Epithelial cell of proximal tubule (primary cell): ENCODE measurements at regions not wholly inside any gene's neighbourhood (a gene's known extent, or its start where the extent isn't known, plus 50 kb on each side); places are given as distances from the start of the nearest gene placed in this dataset.

Source experiments
- DNase-seq: peaks from one replicate; pipeline ENCODE4 v3.0.0-alpha.2; 2011; ENCODE audit warnings: low read depth
- H3K4me3 ChIP-seq: 2 replicates; pipeline ENCODE4 v1.5.1; 2011; ENCODE audit warnings: low read depth, mild to moderate bottlenecking, low read length
- TF ChIP-seq, protein P1 (sequence below): conservative IDR thresholded peaks from 2 replicates; pipeline ENCODE4 v1.5.1; 2012; ENCODE audit warnings: low read depth, mild to moderate bottlenecking, low read length

DNA sequence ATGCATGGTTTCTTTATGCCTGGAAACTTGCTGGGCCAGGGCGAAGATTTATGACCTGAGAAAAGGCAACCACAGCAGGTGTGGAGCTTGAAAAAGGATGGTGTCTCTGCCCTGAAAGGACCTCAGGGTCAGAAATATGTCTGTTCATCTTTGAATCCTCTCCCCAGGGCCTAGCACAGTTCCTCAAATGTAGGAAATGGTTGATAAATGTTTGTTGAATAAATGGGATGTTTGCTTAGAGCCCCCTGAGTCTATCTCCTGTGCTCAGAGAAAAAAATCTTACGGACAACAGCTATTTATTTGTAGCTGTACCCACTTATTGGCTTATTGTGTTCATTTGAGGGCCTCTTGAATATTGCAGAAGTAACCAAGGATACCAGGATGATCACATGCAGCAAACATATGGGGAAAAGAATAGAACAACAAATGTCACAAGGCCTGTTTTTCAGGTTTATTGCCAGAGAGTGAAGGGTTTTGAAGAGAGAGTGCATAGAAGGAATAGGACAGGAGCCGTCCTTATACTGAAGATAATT is 114.5 kb downstream of the KLF5 start:
- DNase-seq: no peak
- TF ChIP-seq, protein P1, sequence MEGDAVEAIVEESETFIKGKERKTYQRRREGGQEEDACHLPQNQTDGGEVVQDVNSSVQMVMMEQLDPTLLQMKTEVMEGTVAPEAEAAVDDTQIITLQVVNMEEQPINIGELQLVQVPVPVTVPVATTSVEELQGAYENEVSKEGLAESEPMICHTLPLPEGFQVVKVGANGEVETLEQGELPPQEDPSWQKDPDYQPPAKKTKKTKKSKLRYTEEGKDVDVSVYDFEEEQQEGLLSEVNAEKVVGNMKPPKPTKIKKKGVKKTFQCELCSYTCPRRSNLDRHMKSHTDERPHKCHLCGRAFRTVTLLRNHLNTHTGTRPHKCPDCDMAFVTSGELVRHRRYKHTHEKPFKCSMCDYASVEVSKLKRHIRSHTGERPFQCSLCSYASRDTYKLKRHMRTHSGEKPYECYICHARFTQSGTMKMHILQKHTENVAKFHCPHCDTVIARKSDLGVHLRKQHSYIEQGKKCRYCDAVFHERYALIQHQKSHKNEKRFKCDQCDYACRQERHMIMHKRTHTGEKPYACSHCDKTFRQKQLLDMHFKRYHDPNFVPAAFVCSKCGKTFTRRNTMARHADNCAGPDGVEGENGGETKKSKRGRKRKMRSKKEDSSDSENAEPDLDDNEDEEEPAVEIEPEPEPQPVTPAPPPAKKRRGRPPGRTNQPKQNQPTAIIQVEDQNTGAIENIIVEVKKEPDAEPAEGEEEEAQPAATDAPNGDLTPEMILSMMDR: no peak
- H3K4me3 ChIP-seq: no peak overlapping the region

DNA sequence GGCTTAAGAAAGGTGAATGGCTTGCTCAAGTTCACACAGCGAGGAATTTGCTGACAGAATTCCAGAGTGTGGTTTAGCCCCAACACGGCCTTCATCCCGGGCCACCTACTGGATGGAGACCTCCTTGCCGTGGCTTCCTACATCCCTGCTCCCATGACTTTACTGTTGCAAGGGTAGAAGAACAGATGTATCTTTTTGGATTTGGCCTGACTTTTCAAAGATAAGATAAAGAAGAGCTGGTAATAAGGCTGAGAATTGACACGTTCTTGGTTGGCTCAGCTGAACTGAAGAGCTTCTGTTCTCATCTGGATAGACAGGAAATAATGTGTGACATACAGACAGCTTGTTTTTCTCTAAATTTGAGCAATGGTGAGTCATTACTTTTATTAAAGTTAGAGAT is 113.1 kb downstream of the KLF5 start:
- H3K4me3 ChIP-seq: no peak overlapping the region
- TF ChIP-seq, protein P1: peak; percentile 39
- no peak for DNase-seq

DNA sequence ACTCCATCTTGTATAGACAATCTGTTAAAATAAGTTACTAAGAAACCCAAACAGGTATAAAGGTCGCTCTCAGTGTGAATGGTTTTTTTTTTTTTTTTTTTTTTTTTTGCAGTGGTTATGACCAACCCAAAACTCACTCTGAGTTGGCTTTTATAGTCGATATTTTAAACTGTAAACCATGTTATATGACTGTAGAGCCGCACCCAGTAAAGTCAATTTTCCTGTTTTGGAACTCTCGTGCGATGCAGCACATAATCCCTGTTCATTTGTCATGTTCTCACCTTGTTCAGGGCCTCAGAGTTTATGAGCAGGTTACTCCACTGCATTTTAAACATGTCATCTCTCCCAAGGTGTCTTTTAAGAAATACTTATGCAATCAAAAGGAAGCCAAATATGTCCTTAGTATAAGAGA is 112.5 kb downstream of the KLF5 start:
- no peak overlapping the region for H3K4me3 ChIP-seq
- TF ChIP-seq, protein P1: no peak
- DNase-seq: no peak

DNA sequence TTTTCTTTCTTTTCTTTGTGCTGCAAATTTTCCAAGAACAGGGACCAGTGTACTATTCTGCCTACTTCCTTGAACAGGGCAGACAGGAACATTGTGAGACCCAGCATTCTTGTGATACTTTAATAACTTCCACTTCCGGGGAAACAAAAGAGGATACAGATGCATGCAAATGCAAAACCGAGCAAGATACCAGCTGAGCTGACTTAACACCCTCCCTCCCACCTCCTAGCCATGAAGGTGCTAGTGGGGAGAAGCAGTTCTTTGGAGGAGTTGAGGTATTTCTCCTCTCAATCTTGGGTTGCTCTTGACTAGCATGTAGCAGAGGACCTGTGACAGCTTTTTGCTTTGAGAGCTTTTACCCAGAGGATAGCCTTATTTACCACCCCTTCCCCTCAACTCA is 111.2 kb downstream of the KLF5 start:
- no peak for DNase-seq
- TF ChIP-seq, protein P1: no peak
- no peak overlapping the region for H3K4me3 ChIP-seq

DNA sequence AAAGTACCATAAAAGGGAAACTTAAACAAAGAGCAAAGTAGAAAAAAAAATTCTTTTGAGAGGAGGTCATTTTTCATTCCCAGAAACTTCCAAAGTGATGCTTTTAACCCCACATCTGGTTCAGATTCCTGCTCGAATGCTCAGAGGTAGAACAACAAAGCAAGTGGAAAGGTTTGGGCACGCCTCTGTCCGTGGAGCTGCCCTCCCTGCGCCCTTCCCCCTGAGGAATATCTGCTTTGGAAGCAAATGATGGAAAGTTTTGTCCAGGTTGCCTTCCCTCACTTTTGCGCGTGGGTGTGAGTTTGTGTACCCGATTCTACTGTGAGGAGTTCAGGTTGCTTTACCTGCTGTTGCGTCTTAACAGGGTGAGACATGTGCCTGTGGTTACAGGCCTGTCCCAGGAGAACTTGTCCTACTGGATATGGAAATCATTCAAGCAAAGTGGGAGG is 110.2 kb downstream of the KLF5 start:
- H3K4me3 ChIP-seq: no peak overlapping the region
- TF ChIP-seq, protein P1: no peak
- DNase-seq: no peak

DNA sequence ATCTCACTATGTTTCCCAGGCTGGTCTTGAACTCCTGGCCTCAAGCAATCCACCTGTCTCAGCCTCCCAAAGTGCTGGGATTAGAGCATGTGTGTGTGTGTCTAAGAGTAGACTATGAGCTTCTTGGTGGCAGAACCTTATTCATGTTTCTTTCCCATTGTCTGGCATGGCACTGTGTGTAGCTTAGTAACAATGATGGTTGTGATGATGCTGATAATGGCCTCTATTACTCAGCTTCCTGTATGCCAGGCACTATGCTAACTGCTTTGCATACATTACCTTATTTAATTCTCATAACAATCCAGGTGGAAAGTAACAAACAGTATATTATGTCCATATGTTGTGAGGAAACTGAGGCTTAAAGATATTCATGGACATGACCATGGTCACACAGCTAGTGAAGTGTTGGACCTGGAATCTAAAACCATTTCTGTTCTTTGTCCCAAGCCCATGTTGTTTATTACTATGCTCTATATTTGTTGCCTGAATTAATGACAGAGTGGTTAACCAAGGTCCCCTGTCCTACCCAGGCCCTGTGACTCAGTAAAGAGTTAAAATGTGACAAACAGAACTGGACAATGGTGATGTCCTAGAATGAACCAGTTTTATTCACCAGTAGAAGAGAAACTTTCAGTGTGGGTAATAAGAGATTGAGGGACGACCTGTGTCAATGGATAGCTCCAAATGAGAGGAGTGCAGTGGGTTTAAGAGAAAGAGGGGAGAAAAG is 109.6 kb downstream of the KLF5 start:
- no peak for DNase-seq
- H3K4me3 ChIP-seq: no peak overlapping the region
- TF ChIP-seq, protein P1: no peak
